Omental fat pad (tissue), 3 donors: ENCODE measurements at regions not wholly inside any gene's neighbourhood (a gene's known extent, or its start where the extent isn't known, plus 50 kb on each side); places are given as distances from the start of the nearest gene placed in this dataset.

Source experiments
- ATAC-seq: fragments of 150-250 bp; one replicate; pipeline ENCODE4 v1.9.1; 2016; ENCODE audit warnings: mild to moderate bottlenecking, moderate library complexity; ENCODE audit not compliant: low FRiP score
- DNase-seq: peaks from one replicate; pipeline ENCODE4 v3.0.0-alpha.2; 2019; ENCODE audit warnings: low spot score
- CTCF ChIP-seq, 3 donors: fragments of 450-650 bp; IDR thresholded peaks; one replicate each; pipeline ENCODE4 v1.5.1; 2016 to 2017; ENCODE audit warnings: antibody characterized with exemption in 3 of 3, mild to moderate bottlenecking in 3 of 3, moderate library complexity in 2 of 3

GRCh38 chr4:187586892-187587291 lies 408.7 kb upstream of the ZFP42 start:
- ATAC-seq, result no peak
- DNase-seq, result no peak
- TF ChIP-seq CTCF (IDR thresholded peaks at IDR 0.05), result no peak

- no peak for DNase-seq
- ATAC-seq, result no peak
- TF ChIP-seq CTCF (IDR thresholded peaks at IDR 0.05), result no peak
Observed at GRCh38 chr4:187598196-187598595, 397.4 kb upstream of the ZFP42 start.

GRCh38 chr4:187602339-187603092 lies 393.1 kb upstream of the ZFP42 start:
- ATAC-seq, result peak; percentile 66
- DNase-seq, result no peak
- TF ChIP-seq CTCF (IDR thresholded peaks at IDR 0.05), result no peak

- DNase-seq (no peak), ATAC-seq (no peak)
- TF ChIP-seq CTCF (IDR thresholded peaks at IDR 0.05), result no peak
Observed at GRCh38 chr4:187603093-187604025, 392.2 kb upstream of the ZFP42 start.

- ATAC-seq, result no peak
Observed at GRCh38 chr4:187604984-187605383, 390.6 kb upstream of the ZFP42 start.

GRCh38 chr4:187606581-187606980 lies 389.0 kb upstream of the ZFP42 start:
- peak in 1 of 3 donors; percentile 37 for TF ChIP-seq CTCF (IDR thresholded peaks at IDR 0.05)
- DNase-seq (no peak), ATAC-seq (no peak)

More at GRCh38 chr4:187604984-187605383, 390.6 kb upstream of the ZFP42 start:
- TF ChIP-seq CTCF (IDR thresholded peaks at IDR 0.05), result no peak
- DNase-seq, result no peak
